ENCODE measurements at regions not wholly inside any gene's neighbourhood (a gene's known extent, or its start where the extent isn't known, plus 50 kb on each side); places are given as distances from the start of the nearest gene placed in this dataset.
A peak's percentile ranks its signal among the peaks of the same experiment; 100 is the strongest.
"Not testable (repeated sequence)": the region's sequence is repeated elsewhere in the genome, so short reads cannot be mapped to it uniquely, and the experiment has no call there.

DNA sequence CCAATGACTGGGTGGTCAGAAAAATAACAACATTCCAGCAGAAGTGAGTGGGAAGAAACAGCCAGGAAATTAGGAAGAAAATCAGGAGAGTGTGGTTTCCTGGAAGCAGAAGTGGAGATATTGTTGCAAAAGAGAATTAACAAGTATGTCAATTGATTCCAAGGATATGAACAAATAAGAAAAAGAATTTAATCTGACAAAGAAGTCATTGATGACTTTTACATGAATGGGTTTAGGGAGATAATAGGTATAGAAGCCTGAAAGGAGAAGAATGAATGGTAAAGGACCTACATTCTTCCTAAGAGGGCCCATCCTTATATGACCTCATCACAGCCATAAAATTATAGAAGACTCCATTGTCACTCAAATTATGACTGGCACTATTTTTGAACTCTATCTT, 1440.1 kb downstream of the OTOL1 start:
- FAIRE-seq: no peak

DNA sequence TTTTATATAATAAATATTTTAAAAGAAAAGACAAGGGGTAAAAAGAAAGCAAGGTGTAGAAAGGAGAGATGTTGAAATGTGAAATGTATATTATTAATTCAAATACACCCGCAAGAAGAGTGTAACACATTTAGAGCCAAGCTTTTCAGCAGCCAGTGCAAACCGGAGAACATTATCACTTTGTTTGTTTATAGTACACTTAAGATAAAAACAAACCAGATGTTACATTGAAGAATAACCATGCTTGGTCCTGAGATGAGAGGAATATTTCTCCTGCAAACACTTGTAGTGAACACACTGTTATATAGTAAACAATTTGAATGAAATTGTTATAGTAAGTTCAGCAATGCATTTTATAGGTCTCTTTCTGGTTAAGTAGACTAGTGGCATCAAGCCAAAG, 1441.5 kb downstream of the OTOL1 start:
- no peak for FAIRE-seq

DNA sequence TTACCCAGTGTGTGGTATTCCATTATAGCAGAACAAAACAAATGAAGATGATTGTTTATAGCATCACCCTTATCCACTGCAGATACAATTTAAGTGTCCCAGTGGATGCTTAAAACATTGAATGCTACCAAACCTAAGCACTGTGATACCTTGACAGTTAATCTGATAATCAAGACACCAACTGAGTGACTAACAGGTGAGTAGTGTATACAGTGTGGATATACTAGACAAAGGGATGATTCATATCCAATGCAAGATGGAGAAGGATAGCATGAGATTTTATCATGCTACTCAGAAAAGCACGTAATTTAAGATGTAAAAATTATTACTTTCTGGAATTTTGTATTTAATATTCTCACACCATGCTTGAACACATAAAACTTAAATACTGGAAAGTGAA, 1449.0 kb downstream of the OTOL1 start:
- FAIRE-seq: no peak

DNA sequence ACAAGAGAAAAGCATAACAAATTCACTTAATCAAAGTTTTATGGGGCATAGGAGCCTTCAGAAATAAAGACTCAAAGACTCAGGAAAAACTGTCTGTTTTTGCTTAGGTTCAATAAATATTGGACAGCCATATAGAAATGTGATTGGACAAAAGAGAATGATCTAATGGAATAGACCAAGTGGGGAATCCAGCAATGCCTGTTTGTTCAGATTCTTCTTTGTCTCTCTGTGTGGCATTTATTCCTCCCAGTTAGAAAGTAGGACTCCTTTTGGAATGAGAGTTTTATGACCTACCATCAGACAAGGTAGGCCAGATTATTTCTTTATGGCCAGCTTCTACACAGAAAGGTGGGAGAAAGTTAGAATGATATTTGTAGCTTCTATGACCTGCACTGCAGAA, 1460.1 kb downstream of the OTOL1 start:
- no peak for FAIRE-seq

DNA sequence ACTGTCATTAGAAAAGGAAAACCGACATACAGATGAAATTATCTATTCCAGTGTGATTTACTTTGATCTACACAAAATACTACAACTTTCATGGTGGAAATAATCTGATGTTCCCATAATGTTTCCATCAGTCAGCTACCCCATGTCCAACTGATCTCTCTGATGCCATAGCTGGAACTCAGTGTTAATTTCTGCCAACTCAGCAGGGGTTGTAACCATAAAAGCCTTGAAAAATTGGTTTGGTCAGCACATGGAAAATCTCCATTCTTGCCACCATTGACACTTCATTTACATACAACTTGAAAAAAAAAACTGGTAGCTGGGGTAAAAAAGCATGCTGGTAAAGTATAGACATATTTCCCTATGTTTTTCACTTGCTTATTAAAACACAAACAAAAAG, 1463.7 kb downstream of the OTOL1 start:
- no peak for FAIRE-seq

DNA sequence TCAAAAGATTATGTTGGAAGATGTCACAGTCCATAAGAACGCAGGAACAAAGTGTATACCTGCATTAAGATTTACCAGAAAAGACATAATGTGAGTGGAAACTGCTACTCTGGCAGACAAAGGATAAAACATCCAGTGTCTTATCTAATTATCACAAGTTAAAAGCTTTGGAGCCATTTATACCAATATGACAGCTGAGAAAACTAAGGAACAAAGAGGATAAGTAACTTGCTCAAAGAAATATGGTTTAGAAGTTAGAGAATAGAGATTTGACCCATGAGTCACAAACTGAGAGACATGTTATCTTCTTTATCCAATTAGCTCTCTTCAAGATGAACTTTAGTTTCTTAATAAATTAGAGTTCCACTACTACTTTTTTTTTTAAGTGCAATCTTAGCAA, 1473.7 kb downstream of the OTOL1 start:
- FAIRE-seq: no peak

DNA sequence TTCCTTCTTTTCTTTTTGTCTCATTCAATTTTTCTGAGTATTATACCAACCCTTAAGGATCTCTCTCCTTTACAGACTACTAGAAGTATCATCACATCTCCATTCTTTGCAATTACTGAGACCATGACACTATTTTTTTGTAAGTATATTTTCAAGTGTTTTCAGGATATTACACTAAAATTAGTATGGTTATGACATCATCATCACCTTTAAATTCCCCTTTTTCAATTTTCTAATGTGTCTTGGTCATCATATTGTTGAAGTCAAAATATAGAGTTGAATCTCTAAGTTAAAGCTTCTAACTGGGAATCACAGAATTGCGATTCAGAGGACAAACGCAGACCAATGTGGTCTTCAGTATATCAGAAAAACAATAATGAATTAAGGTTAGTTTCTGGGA, 1475.1 kb downstream of the OTOL1 start:
- no peak for FAIRE-seq

DNA sequence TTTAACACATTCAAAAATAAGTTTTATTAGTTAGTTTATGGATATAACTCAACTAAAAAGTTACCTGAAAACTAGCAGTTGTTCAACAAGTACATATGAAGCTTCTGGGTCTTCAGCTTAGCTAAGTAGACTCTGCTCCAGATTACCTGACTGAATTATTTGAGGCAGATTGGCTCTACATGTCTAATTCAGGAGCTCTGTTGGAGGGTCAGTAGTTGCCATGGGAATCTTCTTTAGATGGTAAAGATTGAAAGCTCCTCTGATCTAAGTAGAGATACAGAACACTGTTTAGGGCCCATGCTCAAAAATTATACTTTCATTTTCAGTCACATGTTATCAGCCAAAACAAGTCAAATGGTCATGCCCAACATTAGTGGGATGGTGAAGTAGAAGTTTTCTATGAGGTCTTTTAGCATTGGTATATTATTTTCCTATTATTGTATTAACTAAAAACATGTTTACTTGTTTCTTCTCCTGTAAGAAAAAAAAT, 1476.9 kb downstream of the OTOL1 start:
- no peak for FAIRE-seq

DNA sequence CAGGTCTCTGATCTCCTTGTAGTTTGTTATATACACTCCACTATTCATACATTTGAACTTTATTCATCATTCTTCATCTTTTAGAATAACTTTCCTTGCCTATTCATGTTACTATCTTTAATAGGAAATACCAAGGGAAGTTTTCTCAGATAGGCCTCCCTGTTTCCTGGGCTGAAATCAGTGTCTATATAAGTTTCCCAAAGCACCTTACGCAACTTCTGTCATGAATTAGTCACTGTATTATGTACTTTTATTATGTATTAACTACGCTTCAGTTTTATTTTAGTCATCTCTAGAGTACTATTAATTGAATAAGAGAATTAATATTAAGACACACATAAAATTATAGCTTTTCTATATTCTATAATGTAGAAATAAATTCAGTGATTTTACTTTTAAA, 1481.5 kb downstream of the OTOL1 start:
- FAIRE-seq: no peak

DNA sequence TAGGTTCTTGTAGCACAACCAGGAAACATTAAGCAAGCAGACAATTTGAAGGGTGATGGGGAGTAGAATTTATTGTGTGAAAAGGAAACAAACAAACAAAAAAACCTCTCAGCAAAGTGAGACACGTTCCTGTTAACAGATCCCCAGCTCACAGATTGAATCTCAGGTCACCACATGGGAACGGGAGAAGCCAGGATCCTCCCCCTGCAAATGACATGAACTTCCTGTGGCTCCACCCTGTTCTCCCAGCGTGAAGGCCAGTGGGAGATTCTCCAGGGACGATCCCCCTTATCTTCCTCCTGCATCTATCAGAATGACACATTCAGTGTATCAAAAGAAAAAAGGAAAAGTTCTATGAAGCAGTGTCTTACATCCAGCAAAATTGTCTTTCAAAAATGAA, 1488.1 kb downstream of the OTOL1 start:
- FAIRE-seq: no peak

DNA sequence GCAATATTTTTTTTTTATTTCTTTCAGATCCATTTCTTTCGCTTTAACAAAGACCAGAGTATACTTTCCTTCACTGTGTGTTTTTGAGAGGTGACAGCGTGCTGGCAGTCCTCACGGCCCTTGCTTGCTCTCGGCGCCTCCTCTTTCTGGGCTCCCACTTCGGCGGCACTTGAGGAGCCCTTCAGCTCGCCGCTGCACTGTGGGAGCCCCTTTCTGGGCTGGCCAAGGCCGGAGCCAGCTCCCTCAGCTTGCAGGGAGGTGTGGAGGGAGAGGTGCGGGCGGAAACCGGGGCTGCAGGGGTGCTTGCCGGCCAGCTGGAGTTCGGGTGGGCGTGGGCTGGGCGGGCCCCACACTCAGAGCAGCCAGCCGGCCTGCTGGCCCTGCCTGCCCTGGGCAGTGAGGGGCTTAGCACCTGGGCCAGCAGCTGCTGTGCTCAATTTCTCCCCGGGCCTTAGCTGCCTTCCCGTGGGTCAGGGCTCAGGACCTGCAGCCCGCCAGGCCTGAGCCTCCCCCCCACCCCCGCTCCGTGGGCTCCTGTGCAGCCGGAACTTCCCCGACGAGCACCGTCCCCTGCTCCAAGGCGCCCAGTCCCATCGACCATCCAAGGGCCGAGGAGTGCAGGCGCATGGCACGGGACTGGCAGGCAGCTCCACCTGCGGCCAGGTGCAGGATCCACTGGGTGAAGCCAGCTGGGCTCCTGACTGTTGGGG, 1490.6 kb downstream of the OTOL1 start:
- not testable (repeated sequence) for FAIRE-seq

DNA sequence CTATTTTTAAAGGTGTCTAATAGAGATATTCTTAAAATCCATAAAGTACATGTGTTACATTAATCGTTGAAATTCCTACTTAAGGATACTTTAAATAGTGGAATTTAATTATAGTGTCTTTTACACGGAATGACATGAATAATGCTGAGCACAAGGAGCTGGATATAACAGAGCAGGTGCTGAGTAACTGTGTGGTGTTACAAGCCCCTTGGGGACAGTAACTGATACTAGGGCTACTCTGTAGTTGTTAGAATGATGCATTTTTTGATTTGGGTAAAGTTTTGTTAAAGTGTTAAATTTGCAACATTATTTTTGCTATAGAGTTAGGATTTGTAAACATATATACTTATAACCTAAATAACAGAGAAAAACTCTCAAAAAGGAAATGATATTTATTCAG, 1496.1 kb downstream of the OTOL1 start:
- no peak for FAIRE-seq

DNA sequence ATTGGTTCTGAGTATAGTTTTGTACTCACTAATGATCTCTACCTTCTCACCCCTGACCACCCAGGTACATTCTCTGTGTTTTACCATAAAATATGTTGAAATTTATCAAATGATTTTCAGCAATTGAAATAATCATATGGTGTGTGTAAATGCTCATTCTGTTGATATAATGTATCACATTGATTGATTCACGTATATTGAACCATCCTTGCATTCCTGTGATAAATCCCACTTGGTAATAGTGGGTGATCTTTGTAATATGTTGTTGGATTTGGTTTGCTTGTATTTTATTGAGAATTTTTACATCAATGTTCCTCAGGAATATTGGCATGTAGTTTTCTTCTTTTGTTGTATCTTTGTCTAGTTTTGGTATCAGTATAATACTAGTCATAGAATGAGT, 1497.6 kb downstream of the OTOL1 start:
- FAIRE-seq: no peak

DNA sequence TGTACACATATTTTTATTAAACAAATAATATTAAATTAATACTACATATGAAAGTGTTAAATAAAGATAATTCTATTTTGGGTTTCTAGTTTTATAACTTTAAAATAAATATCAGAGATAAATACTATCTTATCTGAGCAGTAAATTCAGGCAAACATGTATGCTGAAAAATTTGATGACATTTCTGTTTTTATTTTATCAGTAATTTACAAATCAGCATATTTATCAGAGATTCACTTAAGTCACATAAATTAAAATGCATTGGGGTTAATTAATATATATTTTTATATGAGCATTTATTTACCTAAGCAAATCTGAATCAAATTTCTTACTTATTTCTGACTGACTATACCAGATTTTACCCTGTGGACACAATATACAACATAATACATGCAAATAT, 1499.8 kb downstream of the OTOL1 start:
- FAIRE-seq: peak; percentile 74

DNA sequence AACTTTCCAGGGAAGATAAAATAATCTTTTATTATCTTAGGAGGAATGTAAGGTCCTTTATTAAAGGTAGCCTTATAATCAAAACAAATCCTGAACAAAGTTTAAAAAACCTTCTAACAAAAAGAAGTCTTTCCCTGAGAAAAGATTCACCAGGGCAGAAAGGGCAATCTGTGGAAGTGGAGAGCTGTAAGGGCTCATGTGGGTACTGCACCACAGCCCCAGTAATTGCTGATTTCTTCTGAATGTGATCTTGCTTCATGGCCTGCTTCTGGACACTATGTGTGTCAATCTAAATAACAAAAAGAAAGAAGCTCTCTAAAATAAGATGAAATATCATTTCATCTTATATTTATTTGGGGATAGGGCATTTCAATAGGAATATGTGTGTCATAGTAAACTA, 1501.6 kb downstream of the OTOL1 start:
- FAIRE-seq: no peak

DNA sequence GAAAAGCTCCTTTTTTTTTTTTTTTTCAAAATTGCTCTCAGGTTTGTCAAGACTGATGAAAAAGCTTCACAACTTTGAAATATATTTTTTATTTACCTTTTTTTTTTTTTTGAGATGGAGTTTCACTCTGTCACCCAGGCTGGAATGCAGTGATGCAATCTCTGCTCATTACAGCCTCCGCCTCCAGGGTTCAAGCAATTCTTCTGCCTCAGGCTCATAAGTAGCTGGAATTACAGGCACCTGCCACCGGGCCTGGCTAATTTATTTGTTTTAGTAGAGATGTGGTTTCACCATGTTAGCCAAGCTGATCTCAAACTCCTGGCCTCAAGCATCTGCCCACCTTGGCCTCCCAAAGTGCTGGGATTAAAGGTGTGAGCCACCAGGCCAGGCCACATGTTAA, 1515.0 kb downstream of the OTOL1 start:
- FAIRE-seq: no peak

DNA sequence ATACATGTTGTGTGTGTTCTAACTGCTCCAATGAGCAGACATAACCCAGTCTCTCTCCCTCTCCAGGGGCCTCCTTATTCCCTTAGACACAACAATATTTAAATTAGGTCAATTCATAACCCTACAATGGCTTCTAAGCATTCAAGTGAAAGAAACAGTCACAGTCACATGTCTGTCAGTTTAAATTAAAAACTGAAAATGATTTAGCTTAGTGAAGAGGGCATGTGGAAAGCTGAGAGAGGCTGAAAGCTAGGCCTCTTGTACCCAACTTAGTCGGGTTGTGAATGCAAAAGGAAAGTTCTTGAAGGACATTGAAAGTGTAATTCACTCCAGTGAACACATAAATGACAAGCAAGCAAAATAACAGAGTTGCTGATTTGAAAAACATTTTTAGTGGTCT, 1519.6 kb downstream of the OTOL1 start:
- FAIRE-seq: no peak

DNA sequence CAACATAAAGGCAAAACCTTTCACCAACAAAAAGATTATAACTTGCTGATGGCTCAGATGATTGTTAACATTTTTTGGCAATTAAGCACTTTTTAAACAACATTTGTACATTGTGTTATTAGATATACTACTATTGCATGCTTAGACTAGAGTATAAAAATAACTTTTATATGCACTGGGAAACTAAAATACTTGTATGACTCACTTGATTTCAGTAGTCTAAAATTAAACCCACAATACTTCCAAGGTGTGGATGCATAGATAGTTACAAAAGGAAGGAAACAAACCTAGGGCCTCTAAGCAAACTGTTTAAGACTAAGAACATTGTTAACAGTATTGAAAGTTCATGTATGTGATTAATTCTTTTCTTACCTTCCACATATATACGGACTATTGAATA, 1521.5 kb downstream of the OTOL1 start:
- FAIRE-seq: no peak

DNA sequence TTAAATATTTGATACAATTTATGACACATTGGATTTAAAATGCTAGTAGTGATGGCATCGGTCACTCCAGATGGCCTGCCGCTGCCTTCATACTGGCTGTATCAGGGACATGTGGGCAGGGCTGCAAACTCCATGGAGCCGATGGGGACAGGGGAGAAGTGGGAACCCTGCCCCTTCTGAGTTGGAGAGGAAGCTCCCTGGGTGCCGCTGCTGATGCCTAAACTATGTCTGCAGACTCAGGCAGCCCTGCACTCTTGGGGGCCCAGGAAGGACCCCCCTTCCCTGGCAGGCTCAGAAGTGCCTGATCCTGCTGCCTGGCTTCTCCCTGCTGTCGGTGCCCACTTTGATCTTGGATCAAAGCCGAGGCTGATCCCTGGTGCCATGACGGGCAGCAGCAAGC, 1522.1 kb downstream of the OTOL1 start:
- FAIRE-seq: no peak

DNA sequence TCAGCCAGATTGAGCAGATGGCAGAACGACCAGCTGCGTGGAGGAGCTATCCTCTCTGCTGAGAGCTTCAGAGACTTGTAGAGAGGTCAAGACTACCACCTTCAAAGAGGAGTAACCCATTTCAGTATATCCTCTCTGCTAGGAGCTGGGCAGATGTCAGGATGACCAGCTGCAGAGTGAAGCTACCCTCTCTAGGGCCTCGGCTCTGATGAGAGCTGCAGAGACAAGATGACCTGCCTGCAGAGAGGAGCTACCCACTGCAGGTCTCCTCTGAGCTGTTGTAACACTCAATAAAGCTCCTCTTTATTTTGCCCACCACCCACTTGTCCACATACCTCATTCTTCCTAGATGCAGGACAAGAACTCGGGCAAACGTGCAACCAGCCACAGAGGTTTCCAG, 1522.7 kb downstream of the OTOL1 start:
- FAIRE-seq: no peak

DNA sequence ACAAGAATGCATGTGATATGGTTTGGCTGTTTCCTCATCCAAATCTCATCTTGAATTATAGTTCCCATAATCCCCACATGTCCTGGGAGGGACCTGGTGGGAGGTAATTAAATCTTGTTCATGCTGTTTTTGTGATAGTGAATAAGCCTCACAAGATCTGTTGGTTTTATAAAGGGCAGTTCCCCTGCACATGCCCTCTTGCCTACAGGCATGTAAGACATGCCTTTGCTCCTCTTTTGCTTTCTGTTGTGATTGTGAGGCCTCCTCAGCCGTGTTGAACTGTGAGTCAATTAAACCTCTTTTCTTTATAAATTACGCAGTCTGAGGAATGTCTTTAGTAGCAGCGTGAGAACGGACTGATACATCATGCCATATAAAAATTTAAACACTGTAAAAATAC, 1537.0 kb downstream of the OTOL1 start:
- no peak for FAIRE-seq

DNA sequence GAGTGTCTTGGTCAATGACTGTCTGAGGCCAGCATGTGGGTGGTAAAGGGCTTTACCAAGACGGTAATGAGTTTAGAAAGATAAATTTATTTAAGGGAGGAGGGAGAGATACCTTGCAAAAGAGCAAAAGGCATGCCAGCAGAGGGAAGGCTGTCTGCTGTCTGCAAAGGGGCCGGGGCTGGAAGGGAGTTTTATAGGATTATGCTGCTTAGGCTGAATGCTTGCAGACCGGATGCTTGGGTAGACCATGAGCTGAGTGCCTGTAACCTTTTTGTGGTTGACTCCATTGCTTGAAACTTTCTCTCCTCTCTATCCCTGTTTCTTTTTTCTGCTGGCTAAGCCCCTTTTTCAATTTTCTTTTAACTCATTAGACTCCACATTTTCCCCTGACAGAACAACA, 1543.0 kb downstream of the OTOL1 start:
- no peak for FAIRE-seq

DNA sequence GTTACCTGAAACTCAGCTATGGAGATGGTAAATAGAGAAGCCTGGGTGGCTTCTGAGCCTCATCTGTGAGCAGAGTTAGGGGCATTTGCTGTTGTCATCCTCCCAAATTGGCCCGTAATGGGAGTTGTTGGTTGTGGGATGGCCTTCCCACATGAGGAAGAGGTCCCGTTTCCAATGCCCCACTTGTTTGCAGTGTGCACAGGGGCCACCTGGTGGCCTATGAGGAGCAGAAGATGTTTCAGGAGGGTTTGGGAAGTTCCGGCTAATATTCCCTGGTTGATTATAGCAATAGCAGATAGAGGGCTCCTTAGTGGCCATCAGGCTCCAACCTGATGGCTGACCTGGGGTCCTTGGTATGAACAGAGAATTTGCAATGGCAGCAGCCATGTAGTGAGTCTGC, 1546.5 kb downstream of the OTOL1 start:
- FAIRE-seq: no peak

DNA sequence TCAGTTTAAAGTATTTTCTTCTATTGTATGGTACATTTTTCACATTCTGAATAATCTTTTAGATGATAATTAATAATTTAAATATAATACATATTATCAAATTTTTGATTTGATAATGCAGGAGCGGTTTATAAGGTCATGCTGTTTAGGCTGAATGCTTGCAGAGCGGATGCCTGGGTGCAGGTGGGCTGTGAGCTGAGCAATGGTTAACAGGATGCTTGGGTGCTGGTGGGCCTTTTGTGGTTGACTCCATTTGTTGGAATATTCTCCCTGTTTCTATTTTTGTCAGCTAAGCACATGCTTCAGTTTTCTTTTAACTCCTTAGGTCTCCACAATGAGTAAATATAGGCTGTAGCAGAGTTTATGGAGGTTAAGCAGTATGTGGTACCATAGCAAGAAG, 1549.3 kb downstream of the OTOL1 start:
- no peak for FAIRE-seq

DNA sequence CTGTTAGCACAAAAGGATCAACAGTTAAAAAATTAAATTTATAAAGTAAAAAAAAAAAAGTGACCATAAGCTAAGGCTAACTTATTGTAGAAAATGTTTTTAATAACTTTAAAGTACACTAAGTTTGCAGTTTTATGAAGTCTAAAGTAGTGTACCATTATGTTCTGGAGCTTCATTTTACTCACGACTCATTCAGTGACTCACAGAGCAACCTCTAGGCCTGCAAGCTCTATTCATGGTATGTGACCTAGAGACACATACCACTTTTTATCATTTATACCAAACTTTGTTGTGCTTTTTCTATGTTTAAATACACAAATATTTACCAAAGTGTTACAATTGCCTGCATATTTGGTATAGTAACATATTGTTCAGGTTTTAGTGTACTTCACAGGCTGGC, 1552.3 kb downstream of the OTOL1 start:
- no peak for FAIRE-seq
